Mesodermal cell (in vitro differentiated cells): ENCODE measurements at regions not wholly inside any gene's neighbourhood (a gene's known extent, or its start where the extent isn't known, plus 50 kb on each side); places are given as distances from the start of the nearest gene placed in this dataset.

ENCODE experiments used
- H3K27ac ChIP-seq: 2 replicates; pipeline ENCODE4 v1.7.0; 2013; ENCODE audit warnings: mild to moderate bottlenecking, low read depth, low read length, moderate library complexity; ENCODE audit not compliant: severe bottlenecking
- H3K36me3 ChIP-seq: 2 replicates; pipeline ENCODE4 v1.7.1; 2013; ENCODE audit warnings: mild to moderate bottlenecking, low read length, moderate library complexity; ENCODE audit not compliant: control insufficient read depth, insufficient read depth
- H3K4me1 ChIP-seq: one replicate; pipeline ENCODE4 v1.7.1; 2013; ENCODE audit warnings: mild to moderate bottlenecking, low read length; ENCODE audit not compliant: insufficient read depth, control insufficient read depth, poor library complexity, severe bottlenecking
- H3K4me3 ChIP-seq: 2 replicates; pipeline ENCODE4 v1.7.0; 2013; ENCODE audit warnings: low read length, control low read depth, mild to moderate bottlenecking; ENCODE audit not compliant: insufficient read depth, poor library complexity, severe bottlenecking; ENCODE audit errors: extremely low read depth
- H3K9me3 ChIP-seq: 2 replicates; pipeline ENCODE4 v1.7.1; 2013; ENCODE audit warnings: mild to moderate bottlenecking, low read length, moderate library complexity; ENCODE audit not compliant: control insufficient read depth
- WGBS, 2 experiments: methylation state at CpG; one replicate each; pipeline ENCODE4 v1.1.5; 2013; ENCODE audit warnings: missing lambda C conversion rate in 2 of 2; ENCODE audit not compliant: insufficient coverage in 2 of 2; 5-methylcytosine and 5-hydroxymethylcytosine counted together

GRCh38 chr2:16402891-16403290 lies 262.7 kb downstream of the CYRIA start:
- Histone ChIP-seq H3K27ac (no peak overlapping the region), H3K36me3 (no peaks in the 10 kb centered on the region), H3K4me3 (no peak overlapping the region), H3K9me3 (no peaks in the 10 kb centered on the region), H3K4me1 (peaks cover 11% of the 10 kb centered on the region)
- WGBS, 2 experiments, result 71 to 86% methylated on average over 2 to 3 of the region's 5 CpGs

DNA sequence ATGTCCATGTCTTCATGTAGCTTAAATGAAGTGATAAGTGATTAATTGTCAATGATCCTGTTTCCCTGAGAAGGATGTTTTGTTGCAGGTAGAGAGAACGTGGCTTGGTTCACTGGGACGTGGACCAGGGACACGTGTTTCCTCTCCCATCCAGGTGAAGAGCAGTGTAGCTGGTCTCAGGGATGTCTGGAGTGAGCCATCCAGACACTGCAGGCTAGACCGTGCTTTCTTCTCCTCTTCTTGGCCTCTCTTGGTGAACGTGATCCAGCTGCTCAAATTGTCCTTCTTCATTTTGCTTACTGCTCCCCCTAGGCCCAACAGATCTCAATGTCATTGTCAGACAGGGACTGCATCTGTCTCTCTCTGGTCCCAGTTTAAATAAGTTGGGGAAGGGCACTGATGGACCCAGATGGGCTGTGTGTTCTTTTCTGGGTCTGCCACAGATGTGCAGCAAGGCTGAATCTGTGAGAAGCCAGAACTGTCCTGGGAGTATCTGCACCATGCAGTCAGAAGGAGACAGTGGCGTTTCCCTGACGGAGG lies 263.8 kb downstream of the CYRIA start:
- no peak overlapping the region for H3K27ac ChIP-seq
- no peak overlapping the region for H3K4me3 ChIP-seq
- peaks cover 1% of the 10 kb centered on the region for H3K4me1 ChIP-seq
- 92 to 100% methylated on average over 4 to 5 of the region's 7 CpGs for WGBS, 2 experiments
- H3K9me3 ChIP-seq, result no peaks in the 10 kb centered on the region
- no peaks in the 10 kb centered on the region for H3K36me3 ChIP-seq

- no peak overlapping the region for H3K4me3 ChIP-seq
- H3K27ac ChIP-seq, result no peak overlapping the region
- no peaks in the 10 kb centered on the region for H3K36me3 ChIP-seq
- no peaks in the 10 kb centered on the region for H3K9me3 ChIP-seq
- H3K4me1 ChIP-seq, result no peaks in the 10 kb centered on the region
- WGBS, 2 experiments, result 67 to 82% methylated on average over 3 to 5 of the region's 7 CpGs
Observed at GRCh38 chr2:16400127-16400623, 265.5 kb downstream of the CYRIA start.

DNA sequence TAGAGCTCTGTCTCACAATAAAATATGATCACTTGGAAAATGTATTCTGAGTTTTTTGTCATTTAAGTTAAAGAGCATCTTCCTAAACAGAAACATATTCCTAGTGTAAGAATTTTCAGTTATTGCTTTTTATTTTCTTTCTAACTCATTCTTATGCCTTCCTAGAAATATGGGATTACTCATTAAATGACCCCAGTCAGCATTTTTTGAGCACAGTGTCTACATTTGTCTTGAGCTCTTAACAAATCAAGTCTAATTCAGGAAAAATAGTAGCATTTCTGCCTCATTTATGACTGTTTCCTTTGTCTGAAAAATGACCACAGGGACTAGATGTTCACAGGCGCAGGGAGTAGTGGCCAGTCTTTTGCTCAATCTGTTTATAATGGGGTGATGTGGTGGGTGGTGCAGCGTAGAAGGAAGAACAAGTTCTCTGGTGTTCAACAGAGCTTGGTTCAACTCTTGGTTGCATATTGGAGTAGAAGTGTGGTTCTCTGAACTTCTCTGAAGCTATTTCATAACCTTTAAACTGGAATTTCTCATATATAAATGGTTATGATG lies 267.1 kb downstream of the CYRIA start:
- WGBS, 2 experiments, result 100% methylated on average over 1 of the region's 2 CpGs; no CpG with 5 or more reads in 1 of the 2 experiments
- Histone ChIP-seq H3K4me3 (no peak overlapping the region), H3K4me1 (peaks cover 7% of the 10 kb centered on the region), H3K27ac (no peak overlapping the region), H3K36me3 (no peaks in the 10 kb centered on the region), H3K9me3 (no peaks in the 10 kb centered on the region)

- H3K9me3 ChIP-seq, result no peaks in the 10 kb centered on the region
- whole genome bisulfite sequencing, 2 experiments, result 88 to 89% methylated on average over 5 of the region's 6 CpGs
- no peak overlapping the region for H3K4me3 ChIP-seq
Observed at GRCh38 chr2:16397681-16398475, 267.8 kb downstream of the CYRIA start.

DNA sequence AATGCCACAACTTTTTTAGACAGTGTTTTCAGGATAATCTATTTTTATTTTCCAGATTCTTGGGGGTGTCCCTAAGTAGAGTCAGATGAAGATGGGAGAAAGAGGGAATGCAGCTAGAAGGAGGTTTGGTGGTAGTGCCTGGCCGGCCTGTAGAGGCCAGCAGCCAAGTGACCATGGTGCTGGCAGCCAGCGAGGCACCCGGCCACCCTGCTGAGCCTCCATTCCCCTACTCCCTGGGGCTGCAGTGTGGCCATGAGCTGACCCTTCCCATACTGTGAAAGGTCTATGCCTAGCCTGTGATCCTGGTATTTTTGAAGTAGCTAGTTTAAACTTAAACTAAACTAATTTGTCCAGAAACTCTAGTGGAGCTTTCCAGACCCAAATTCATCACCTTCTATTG lies 268.6 kb downstream of the CYRIA start:
- no peak overlapping the region for H3K4me3 ChIP-seq
- H3K36me3 ChIP-seq, result no peaks in the 10 kb centered on the region
- H3K4me1 ChIP-seq, result peaks cover 13% of the 10 kb centered on the region
- 88 to 93% methylated on average over 2 to 3 of the region's 3 CpGs for WGBS, 2 experiments
- H3K9me3 ChIP-seq, result no peaks in the 10 kb centered on the region
- no peak overlapping the region for H3K27ac ChIP-seq

More at GRCh38 chr2:16397681-16398475, 267.8 kb downstream of the CYRIA start:
- no peak overlapping the region for H3K27ac ChIP-seq
- H3K36me3 ChIP-seq, result no peaks in the 10 kb centered on the region
- peaks cover 13% of the 10 kb centered on the region for H3K4me1 ChIP-seq

- H3K4me3 ChIP-seq, result no peak overlapping the region
- H3K27ac ChIP-seq, result no peak overlapping the region
- 87 to 90% methylated on average over 10 of the region's 10 CpGs for WGBS, 2 experiments
- H3K9me3 ChIP-seq, result no peaks in the 10 kb centered on the region
- no peaks in the 10 kb centered on the region for H3K36me3 ChIP-seq
- peaks cover 13% of the 10 kb centered on the region for H3K4me1 ChIP-seq
Observed at GRCh38 chr2:16396171-16396570, 269.5 kb downstream of the CYRIA start.

DNA sequence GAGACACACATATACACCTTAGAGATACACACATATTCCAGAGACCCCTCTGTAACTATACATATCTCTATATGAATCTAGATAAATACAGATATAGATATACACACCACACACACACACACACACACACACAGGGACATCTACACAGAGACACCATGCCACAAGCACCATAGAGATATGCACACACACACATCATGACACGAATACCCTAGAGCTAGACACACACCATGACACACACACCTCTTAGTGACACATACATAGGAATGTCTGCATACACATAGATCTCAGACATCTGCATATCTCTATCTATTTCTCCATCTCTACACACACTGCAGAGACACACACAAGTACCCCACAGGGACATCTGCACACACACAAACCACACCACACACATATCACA lies 270.0 kb downstream of the CYRIA start:
- 88 to 100% methylated on average over 1 of the region's 1 CpG for WGBS, 2 experiments
- Histone ChIP-seq H3K27ac (no peak overlapping the region), H3K4me3 (no peak overlapping the region), H3K4me1 (peaks cover 13% of the 10 kb centered on the region), H3K9me3 (no peaks in the 10 kb centered on the region), H3K36me3 (no peaks in the 10 kb centered on the region)

DNA sequence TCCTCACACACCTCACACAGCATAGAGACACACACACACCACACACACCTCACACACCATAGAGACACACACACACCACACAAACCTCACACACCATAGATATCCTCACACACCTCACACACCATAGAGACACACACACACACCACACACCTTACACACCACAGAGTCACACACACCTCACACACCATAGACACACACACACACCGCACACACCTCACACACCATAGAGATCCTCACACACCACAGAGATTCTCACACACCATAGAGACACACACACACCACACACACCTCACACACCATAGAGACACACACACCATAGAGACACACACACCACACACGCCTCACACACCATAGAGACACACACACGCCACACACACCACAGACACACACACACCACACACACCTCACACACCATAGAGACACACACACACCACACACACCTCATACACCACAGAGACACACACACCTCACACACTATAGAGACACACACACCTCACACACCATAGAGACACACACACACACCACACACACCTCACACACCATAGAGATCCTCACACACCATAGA lies 270.6 kb downstream of the CYRIA start:
- no peak overlapping the region for H3K27ac ChIP-seq
- H3K4me3 ChIP-seq, result no peak overlapping the region
- 67 to 72% methylated on average over 2 of the region's 3 CpGs for WGBS, 2 experiments
- H3K36me3 ChIP-seq, result no peaks in the 10 kb centered on the region
- peaks cover 13% of the 10 kb centered on the region for H3K4me1 ChIP-seq
- H3K9me3 ChIP-seq, result no peaks in the 10 kb centered on the region

- no peak overlapping the region for H3K4me3 ChIP-seq
- WGBS, 2 experiments, result 69 to 76% methylated on average over 5 to 11 of the region's 15 CpGs
- no peaks in the 10 kb centered on the region for H3K9me3 ChIP-seq
- peaks cover 13% of the 10 kb centered on the region for H3K4me1 ChIP-seq
- H3K27ac ChIP-seq, result no peak overlapping the region
- no peaks in the 10 kb centered on the region for H3K36me3 ChIP-seq
Observed at GRCh38 chr2:16394072-16394985, 271.3 kb downstream of the CYRIA start.
